HG02981 (cell line): ENCODE measurements at regions not wholly inside any gene's neighbourhood (a gene's known extent, or its start where the extent isn't known, plus 50 kb on each side); places are given as distances from the start of the nearest gene placed in this dataset.
"Not testable (repeated sequence)": the region's sequence is repeated elsewhere in the genome, so short reads cannot be mapped to it uniquely, and the experiment has no call there.

ENCODE experiments used
- ATAC-seq: cut with Tn5 transposase; IDR thresholded peaks from one replicate; pipeline ENCODE4 v1.9.1; 2021; ENCODE audit warnings: mild to moderate bottlenecking, moderate library complexity; ENCODE audit not compliant: unreplicated experiment

GRCh38 chr7:126022452-126022851, 1092.8 kb upstream of the POT1 start:
- no peak for ATAC-seq

- ATAC-seq, result no peak
Measured at GRCh38 chr7:126016722-126017121, 1087.1 kb upstream of the POT1 start.

- no peak for ATAC-seq
Measured at GRCh38 chr7:126005064-126005463, 1075.4 kb upstream of the POT1 start.

GRCh38 chr7:126001349-126001748, 1071.7 kb upstream of the POT1 start:
- ATAC-seq, result no peak

- no peak for ATAC-seq
Measured at GRCh38 chr7:125984795-125985194, 1055.2 kb upstream of the POT1 start.

- ATAC-seq, result no peak
Measured at GRCh38 chr7:125971656-125972055, 1042.0 kb upstream of the POT1 start.

GRCh38 chr7:125966278-125967048, 1036.8 kb upstream of the POT1 start:
- ATAC-seq, result no peak

- ATAC-seq, result no peak
Measured at GRCh38 chr7:125934955-125935354, 1005.3 kb upstream of the POT1 start.

GRCh38 chr7:125934539-125934938, 1004.9 kb upstream of the POT1 start:
- ATAC-seq, result no peak

- ATAC-seq, result no peak
Measured at GRCh38 chr7:125930848-125931247, 1001.2 kb upstream of the POT1 start.

- ATAC-seq, result no peak
Measured at GRCh38 chr7:125927556-125927955, 997.9 kb upstream of the POT1 start.

GRCh38 chr7:125926621-125927020, 997.0 kb upstream of the POT1 start:
- no peak for ATAC-seq

- no peak for ATAC-seq
Measured at GRCh38 chr7:125924037-125924436, 994.4 kb upstream of the POT1 start.

- ATAC-seq, result not testable (repeated sequence)
Measured at GRCh38 chr7:125915381-125915948, 985.8 kb upstream of the POT1 start.

GRCh38 chr7:125908711-125909110, 979.1 kb upstream of the POT1 start:
- ATAC-seq, result no peak

- ATAC-seq, result no peak
Measured at GRCh38 chr7:125899577-125899976, 970.0 kb upstream of the POT1 start.

- no peak for ATAC-seq
Measured at GRCh38 chr7:125892434-125892833, 962.8 kb upstream of the POT1 start.

GRCh38 chr7:125878988-125879387, 949.4 kb upstream of the POT1 start:
- ATAC-seq, result no peak

GRCh38 chr7:125878235-125878956, 948.8 kb upstream of the POT1 start:
- ATAC-seq, result no peak

- no peak for ATAC-seq
Measured at GRCh38 chr7:125877246-125877645, 947.6 kb upstream of the POT1 start.

GRCh38 chr7:125876431-125876830, 946.8 kb upstream of the POT1 start:
- no peak for ATAC-seq

GRCh38 chr7:125871431-125871830, 941.8 kb upstream of the POT1 start:
- no peak for ATAC-seq
